ENCODE measurements at regions not wholly inside any gene's neighbourhood (a gene's known extent, or its start where the extent isn't known, plus 50 kb on each side); places are given as distances from the start of the nearest gene placed in this dataset.

- no peaks in the 10 kb centered on the region for H3K36me3 ChIP-seq
- no peak overlapping the region for H3K27ac ChIP-seq
- no peak overlapping the region for H3K4me3 ChIP-seq
- no peaks in the 10 kb centered on the region for H3K9me3 ChIP-seq
- no peak for ATAC-seq (ENCODE audit: low FRiP score in 2 of 2)
- no peak for DNase-seq
- TF ChIP-seq EP300 (IDR thresholded peaks at IDR 0.05) (no peak), POLR2A (IDR thresholded peaks at IDR 0.05) (no peak), POLR2AphosphoS5 (IDR thresholded peaks at IDR 0.05) (no peak)
- TF ChIP-seq, protein P1, sequence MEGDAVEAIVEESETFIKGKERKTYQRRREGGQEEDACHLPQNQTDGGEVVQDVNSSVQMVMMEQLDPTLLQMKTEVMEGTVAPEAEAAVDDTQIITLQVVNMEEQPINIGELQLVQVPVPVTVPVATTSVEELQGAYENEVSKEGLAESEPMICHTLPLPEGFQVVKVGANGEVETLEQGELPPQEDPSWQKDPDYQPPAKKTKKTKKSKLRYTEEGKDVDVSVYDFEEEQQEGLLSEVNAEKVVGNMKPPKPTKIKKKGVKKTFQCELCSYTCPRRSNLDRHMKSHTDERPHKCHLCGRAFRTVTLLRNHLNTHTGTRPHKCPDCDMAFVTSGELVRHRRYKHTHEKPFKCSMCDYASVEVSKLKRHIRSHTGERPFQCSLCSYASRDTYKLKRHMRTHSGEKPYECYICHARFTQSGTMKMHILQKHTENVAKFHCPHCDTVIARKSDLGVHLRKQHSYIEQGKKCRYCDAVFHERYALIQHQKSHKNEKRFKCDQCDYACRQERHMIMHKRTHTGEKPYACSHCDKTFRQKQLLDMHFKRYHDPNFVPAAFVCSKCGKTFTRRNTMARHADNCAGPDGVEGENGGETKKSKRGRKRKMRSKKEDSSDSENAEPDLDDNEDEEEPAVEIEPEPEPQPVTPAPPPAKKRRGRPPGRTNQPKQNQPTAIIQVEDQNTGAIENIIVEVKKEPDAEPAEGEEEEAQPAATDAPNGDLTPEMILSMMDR (IDR thresholded peaks at IDR 0.05) = no peak
- H3K4me1 ChIP-seq = peaks cover 0 to 4% (median 0%) of the 10 kb centered on the region in 4 donors
- no peaks in the 10 kb centered on the region for H3K27me3 ChIP-seq
Measured at GRCh38 chr5:38191693-38192092, 66.7 kb upstream of the EGFLAM start.

DNA sequence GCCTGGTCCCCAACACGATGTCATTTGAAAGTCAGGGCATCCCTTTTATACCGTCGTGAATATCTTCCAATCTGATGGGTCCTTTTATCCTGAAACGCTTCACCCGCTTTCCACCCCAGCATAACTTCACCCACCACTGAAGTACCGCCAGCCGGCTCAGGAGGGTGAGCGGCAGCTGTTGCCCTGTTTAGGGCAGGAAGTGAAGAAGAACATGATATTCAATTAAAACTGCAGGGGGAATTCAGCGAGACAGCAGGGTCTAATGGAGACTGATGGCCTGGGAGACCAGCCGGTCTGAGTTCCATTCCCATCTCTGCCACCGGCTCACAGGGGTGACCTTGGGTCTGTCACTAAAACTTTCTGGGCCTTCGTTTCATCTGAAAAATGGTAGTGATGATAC lies 68.2 kb upstream of the EGFLAM start:
- H3K4me3 ChIP-seq = no peak overlapping the region
- H3K9me3 ChIP-seq = no peaks in the 10 kb centered on the region
- no peak for DNase-seq
- peaks cover 0 to 4% (median 0%) of the 10 kb centered on the region in 4 donors for H3K4me1 ChIP-seq
- no peaks in the 10 kb centered on the region for H3K36me3 ChIP-seq
- no peak for ATAC-seq (ENCODE audit: low FRiP score in 2 of 2)
- no peaks in the 10 kb centered on the region for H3K27me3 ChIP-seq
- no peak overlapping the region for H3K27ac ChIP-seq
- WGBS, 2 donors = 79 to 84% methylated on average over 12 of the region's 12 CpGs
- no peak for TF ChIP-seq EP300 (IDR thresholded peaks at IDR 0.05)
- no peak for TF ChIP-seq POLR2A (IDR thresholded peaks at IDR 0.05)
- TF ChIP-seq POLR2AphosphoS5 (IDR thresholded peaks at IDR 0.05) = no peak
- TF ChIP-seq, protein P1 (IDR thresholded peaks at IDR 0.05) = no peak

GRCh38 chr5:38189081-38189504 lies 69.3 kb upstream of the EGFLAM start:
- no peak overlapping the region for H3K27ac ChIP-seq
- TF ChIP-seq, protein P1 (IDR thresholded peaks at IDR 0.05) = no peak
- TF ChIP-seq EP300 (IDR thresholded peaks at IDR 0.05) = no peak
- WGBS, 2 donors = 61 to 64% methylated on average over 12 of the region's 12 CpGs

DNA sequence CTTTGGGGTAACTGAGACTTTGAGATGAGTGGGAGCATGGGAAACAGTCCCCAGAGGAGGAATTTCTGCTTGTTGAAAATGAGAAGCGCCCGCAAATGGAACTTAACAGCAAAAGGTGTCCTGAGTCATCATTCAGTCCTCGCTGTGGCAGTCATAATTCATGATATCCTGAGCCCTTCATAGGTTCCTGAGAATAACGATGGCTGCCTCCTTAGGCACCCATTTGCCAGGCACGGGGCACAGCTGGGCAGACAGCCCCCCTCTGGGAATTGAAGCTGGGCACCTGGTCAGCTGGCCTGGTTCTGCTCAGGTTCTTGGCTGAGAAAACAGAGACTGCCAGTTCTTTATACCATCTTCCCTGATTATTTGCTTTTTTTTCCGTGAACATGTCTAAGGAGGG lies 69.8 kb upstream of the EGFLAM start:
- ATAC-seq (ENCODE audit: low FRiP score in 2 of 2) = no peak
- WGBS, 2 donors = 64 to 78% methylated on average over 6 of the region's 6 CpGs
- no peaks in the 10 kb centered on the region for H3K36me3 ChIP-seq
- no peak for DNase-seq
- H3K9me3 ChIP-seq = no peaks in the 10 kb centered on the region
- H3K4me1 ChIP-seq = peaks cover 0 to 4% (median 0%) of the 10 kb centered on the region in 4 donors
- H3K4me3 ChIP-seq = no peak overlapping the region
- H3K27ac ChIP-seq = no peak overlapping the region
- no peak for TF ChIP-seq POLR2A (IDR thresholded peaks at IDR 0.05)
- no peak for TF ChIP-seq EP300 (IDR thresholded peaks at IDR 0.05)
- no peak for TF ChIP-seq POLR2AphosphoS5 (IDR thresholded peaks at IDR 0.05)
- TF ChIP-seq, protein P1 (IDR thresholded peaks at IDR 0.05) = no peak
- H3K27me3 ChIP-seq = no peaks in the 10 kb centered on the region

More at GRCh38 chr5:38189081-38189504, 69.3 kb upstream of the EGFLAM start:
- Histone ChIP-seq H3K4me1 (peaks cover 0 to 4% (median 0%) of the 10 kb centered on the region in 4 donors), H3K36me3 (no peaks in the 10 kb centered on the region), H3K9me3 (no peaks in the 10 kb centered on the region), H3K4me3 (no peak overlapping the region), H3K27me3 (no peaks in the 10 kb centered on the region)
- ATAC-seq (ENCODE audit: low FRiP score in 2 of 2) = peak in 1 of 2 donors; percentile 45
- peak in 1 of 2 donors; percentile 38 for DNase-seq

GRCh38 chr5:38187532-38187931 lies 70.8 kb upstream of the EGFLAM start:
- H3K27me3 ChIP-seq = no peaks in the 10 kb centered on the region
- 67 to 74% methylated on average over 3 of the region's 3 CpGs for WGBS, 2 donors
- no peak overlapping the region for H3K4me3 ChIP-seq
- ATAC-seq (ENCODE audit: low FRiP score in 2 of 2) = no peak
- no peaks in the 10 kb centered on the region for H3K4me1 ChIP-seq
- TF ChIP-seq, protein P1 (IDR thresholded peaks at IDR 0.05) = no peak
- TF ChIP-seq POLR2AphosphoS5 (IDR thresholded peaks at IDR 0.05) = no peak
- TF ChIP-seq EP300 (IDR thresholded peaks at IDR 0.05) = no peak
- TF ChIP-seq POLR2A (IDR thresholded peaks at IDR 0.05) = no peak
- no peaks in the 10 kb centered on the region for H3K36me3 ChIP-seq
- H3K27ac ChIP-seq = no peak overlapping the region
- H3K9me3 ChIP-seq = no peaks in the 10 kb centered on the region
- DNase-seq = no peak
